ENCODE measurements at regions not wholly inside any gene's neighbourhood (a gene's known extent, or its start where the extent isn't known, plus 50 kb on each side); places are given as distances from the start of the nearest gene placed in this dataset.

GRCh38 chr20:52744441-52744840, 227.7 kb upstream of the TSHZ2 start:
- no peak for DNase-seq (ENCODE audit: extremely low read depth, low read depth, low spot score)

DNA sequence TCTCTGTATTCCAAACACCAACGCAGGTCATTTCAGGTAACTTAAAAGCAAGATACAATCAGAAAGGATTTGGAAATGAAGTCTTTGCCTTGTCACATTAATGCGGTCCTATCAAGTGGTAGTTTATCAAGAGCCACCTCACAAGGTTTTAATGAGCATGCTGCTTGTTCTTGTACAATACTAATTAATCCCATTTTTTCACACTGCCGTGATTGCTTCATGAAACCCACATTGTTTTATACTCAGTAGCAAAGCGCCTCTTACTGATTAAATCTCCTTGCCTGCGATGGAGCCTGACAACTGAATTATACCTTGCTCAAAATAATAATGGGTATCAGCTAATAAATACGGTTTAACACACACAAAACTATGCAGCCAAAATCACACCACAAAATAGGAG, 234.1 kb upstream of the TSHZ2 start:
- DNase-seq (ENCODE audit: extremely low read depth, low read depth, low spot score): no peak

GRCh38 chr20:52736507-52736906, 235.7 kb upstream of the TSHZ2 start:
- DNase-seq (ENCODE audit: extremely low read depth, low read depth, low spot score): no peak

GRCh38 chr20:52731093-52731492, 241.1 kb upstream of the TSHZ2 start:
- DNase-seq (ENCODE audit: extremely low read depth, low read depth, low spot score): no peak

DNA sequence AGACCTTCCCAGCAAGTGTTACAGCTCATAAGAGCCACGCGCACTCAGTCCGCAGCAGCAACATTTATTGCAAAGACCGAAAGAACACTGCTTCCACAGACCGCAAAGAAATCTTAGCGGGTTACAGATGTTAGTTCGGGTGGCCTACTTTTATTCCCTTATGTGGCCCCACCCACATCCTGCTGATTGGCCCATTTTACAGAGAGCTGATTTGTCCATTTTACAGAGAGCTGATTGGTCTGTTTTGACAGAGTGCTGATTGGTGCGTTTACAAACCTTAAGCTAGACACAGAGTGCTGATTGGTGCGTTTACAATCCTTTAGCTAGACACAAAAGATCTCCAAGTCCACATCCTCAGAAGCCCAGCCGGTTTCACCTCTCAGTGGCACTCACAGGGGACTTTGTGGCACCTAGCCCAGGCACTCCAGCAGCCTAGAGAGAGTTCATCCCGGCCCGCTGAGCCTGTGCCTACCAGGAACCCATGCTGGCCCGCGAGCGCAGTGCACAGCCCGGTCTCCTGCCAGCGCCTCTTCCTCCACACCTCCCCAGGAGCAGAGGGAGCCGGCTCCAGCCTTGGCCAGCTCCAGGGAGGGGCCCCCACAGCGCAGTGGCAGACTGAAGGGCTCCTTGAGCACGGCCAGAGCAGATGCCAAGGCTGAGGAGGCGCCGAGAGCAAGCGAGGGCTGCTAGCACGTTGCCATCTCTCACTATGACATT, 244.3 kb upstream of the TSHZ2 start:
- DNase-seq (ENCODE audit: extremely low read depth, low read depth, low spot score): no peak

- DNase-seq (ENCODE audit: extremely low read depth, low read depth, low spot score): no peak
Measured at GRCh38 chr20:52724541-52724940, 247.6 kb upstream of the TSHZ2 start.

GRCh38 chr20:52722926-52723688, 249.1 kb upstream of the TSHZ2 start:
- no peak for DNase-seq (ENCODE audit: extremely low read depth, low read depth, low spot score)

- DNase-seq (ENCODE audit: extremely low read depth, low read depth, low spot score): no peak
Measured at GRCh38 chr20:52708137-52708536, 264.0 kb upstream of the TSHZ2 start.

GRCh38 chr20:52704553-52704952, 267.6 kb upstream of the TSHZ2 start:
- DNase-seq (ENCODE audit: extremely low read depth, low read depth, low spot score): no peak

- no peak for DNase-seq (ENCODE audit: extremely low read depth, low read depth, low spot score)
Measured at GRCh38 chr20:52688345-52688744, 283.8 kb upstream of the TSHZ2 start.

DNA sequence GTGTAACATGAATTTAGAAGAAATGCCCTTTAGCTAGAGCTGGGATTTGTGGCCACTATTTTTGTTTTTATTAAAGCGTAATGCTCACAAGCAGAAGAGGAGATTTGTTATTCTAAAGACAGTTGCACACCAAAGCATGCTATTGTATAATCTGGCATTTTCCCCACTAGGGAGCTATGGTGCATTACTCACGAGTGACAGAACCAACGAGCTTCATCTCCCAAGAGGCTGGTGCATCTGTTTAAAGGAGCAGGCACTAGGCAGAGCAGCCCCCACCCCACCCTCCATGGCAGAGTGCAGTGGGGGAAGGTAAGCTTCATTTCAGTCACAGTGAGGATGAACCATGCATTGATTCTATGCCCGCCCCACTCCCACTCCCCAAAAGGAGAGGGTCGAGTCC, 287.3 kb upstream of the TSHZ2 start:
- no peak for DNase-seq (ENCODE audit: extremely low read depth, low read depth, low spot score)

DNA sequence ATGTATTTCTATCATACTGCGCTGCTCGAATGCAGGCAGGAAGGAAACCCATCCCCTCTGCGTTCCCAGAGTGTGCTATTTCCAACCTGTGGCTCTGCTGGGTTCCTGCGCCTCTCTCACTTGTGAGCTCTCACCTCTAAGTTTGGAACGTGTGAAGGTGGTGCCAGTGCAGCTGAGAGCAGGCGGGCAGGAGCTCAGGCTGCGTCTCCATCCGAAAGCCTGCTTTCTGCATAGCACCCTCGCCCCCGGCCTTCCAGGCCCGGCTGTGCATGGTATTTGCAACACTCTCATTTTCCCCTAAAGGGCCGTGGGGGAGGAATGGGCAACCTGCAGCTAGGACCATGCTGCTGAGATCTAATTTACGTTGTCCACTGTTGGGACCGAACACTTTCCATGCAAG, 288.0 kb upstream of the TSHZ2 start:
- DNase-seq (ENCODE audit: extremely low read depth, low read depth, low spot score): no peak

DNA sequence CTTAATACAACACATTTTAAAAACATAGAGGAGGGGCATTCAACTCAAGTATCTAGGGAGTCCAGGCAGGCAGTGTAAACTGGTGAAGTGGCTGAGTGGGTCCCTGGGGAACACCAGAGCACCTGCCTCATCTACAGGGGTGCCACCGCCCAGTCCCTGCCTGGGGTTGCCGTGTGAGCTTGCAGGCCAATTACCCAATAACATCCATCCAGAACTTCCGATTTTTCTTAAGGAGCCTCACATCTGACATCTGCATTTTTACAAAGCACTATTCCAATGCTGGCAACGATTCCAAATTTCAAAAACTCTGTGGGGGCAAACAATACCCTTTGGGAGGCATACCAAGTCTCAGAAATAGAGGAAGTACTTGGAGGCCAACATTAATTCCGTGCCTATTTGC, 288.4 kb upstream of the TSHZ2 start:
- DNase-seq (ENCODE audit: extremely low read depth, low read depth, low spot score): no peak

DNA sequence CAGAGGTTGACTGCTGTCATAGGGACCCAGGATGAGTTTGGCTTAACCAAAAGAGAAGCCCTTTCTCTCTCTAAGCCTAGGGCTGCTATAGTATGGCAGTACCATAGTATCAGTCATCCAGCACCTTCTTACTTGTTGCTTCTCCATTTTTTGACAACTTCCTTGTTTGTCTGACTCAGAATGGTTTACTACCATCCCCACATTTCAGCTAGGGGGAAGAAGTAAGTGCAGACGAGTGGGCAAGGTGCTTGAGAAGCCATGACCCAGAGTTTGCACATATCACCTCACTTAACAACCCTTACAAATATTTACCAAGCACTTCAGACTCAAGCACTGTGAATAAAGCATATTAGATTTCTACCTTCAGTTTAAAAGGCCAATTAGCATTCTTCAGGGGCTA, 289.9 kb upstream of the TSHZ2 start:
- DNase-seq (ENCODE audit: extremely low read depth, low read depth, low spot score): no peak

DNA sequence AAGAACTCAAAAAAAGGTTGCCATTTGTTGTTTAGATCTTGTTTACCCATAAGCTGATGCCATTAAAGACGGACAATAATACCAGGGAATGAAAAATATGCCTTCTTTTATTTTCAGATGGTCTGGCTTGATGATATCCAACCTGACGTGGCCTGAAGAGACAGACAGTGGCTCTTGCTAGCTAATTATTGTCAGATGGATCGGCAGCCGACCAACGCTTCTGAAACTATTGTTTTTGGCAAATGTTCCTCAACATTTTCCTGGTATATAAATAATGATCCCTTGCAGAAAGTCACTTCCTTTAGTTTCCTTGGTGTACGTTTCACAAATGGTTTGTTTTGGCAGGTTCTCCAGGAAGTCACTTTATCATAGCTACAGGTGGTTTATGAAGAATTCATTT, 290.9 kb upstream of the TSHZ2 start:
- DNase-seq (ENCODE audit: extremely low read depth, low read depth, low spot score): no peak

- DNase-seq (ENCODE audit: extremely low read depth, low read depth, low spot score): no peak
Measured at GRCh38 chr20:52677216-52677615, 294.9 kb upstream of the TSHZ2 start.

- DNase-seq (ENCODE audit: extremely low read depth, low read depth, low spot score): no peak
Measured at GRCh38 chr20:52676283-52676995, 295.7 kb upstream of the TSHZ2 start.

GRCh38 chr20:52675375-52675774, 296.8 kb upstream of the TSHZ2 start:
- no peak for DNase-seq (ENCODE audit: extremely low read depth, low read depth, low spot score)

DNA sequence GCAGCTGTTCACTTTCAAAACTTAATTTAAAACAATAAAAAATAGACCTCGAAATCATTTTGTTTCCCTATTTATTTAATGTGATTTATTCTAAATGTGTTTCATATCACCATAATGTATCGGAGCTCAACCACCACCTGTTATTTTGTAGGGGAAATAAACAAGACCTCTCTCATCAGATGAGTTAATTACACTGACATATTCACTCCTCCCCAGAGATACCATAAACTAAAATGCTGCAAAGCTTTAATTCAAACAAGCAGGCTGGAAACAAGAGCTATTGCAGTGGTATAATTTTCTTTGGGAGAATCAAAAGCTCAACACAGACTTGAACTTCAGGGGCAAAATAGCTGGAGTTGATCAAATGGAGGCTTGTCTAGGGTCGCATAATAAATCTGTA, 303.5 kb upstream of the TSHZ2 start:
- no peak for DNase-seq (ENCODE audit: extremely low read depth, low read depth, low spot score)

GRCh38 chr20:52667358-52667757, 304.8 kb upstream of the TSHZ2 start:
- no peak for DNase-seq (ENCODE audit: extremely low read depth, low read depth, low spot score)

DNA sequence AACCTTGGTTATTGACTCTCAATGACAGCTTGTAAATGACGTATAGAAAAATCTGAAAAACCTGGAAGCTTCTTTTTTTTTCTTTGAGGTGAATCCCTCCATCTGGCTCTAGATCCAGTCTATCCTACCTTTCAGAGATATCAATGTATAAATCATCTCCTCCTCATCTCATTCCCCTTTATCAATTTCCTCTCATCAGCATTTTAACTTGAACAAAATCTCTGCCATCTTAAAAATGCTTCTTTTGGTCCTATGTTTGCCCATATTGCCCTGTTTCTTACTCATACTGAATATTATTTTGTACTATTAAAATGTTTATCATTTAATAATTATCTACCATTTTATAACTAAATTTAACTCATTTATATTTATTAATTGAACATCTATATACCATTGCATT, 306.7 kb upstream of the TSHZ2 start:
- DNase-seq (ENCODE audit: extremely low read depth, low read depth, low spot score): no peak

- no peak for DNase-seq (ENCODE audit: extremely low read depth, low read depth, low spot score)
Measured at GRCh38 chr20:52655395-52655794, 316.8 kb upstream of the TSHZ2 start.

Measured in glomerular endothelial cell (primary cell).